Activated naive CD8-positive, alpha-beta T cell treated with anti-CD3 and anti-CD28 coated beads, Interleukin-2, amount 50 U/mL, for 24 hours (primary cell): ENCODE measurements at regions not wholly inside any gene's neighbourhood (a gene's known extent, or its start where the extent isn't known, plus 50 kb on each side); places are given as distances from the start of the nearest gene placed in this dataset.

ENCODE experiments used
- ATAC-seq: fragments of 150-1000 bp; cut with Tn5 transposase; one replicate; pipeline ENCODE4 v1.10.0; 2021
- DNase-seq: peaks from one replicate; pipeline ENCODE4 v3.0.0; 2021
- H3K27ac Mint-ChIP-seq: one replicate; pipeline ENCODE4 v1.8.0; 2021; ENCODE audit warnings: mild to moderate bottlenecking, mixed read lengths
- H3K27me3 Mint-ChIP-seq: one replicate; pipeline ENCODE4 v1.8.0; 2021; ENCODE audit warnings: mixed read lengths
- H3K36me3 Mint-ChIP-seq: one replicate; pipeline ENCODE4 v1.8.0; 2021; ENCODE audit warnings: low read depth, mixed read lengths
- H3K4me1 Mint-ChIP-seq: one replicate; pipeline ENCODE4 v1.8.0; 2021; ENCODE audit warnings: mixed read lengths
- H3K4me3 Mint-ChIP-seq: one replicate; pipeline ENCODE4 v1.8.0; 2021; ENCODE audit warnings: mild to moderate bottlenecking, moderate library complexity, mixed read lengths
- H3K9me3 Mint-ChIP-seq: one replicate; pipeline ENCODE4 v1.8.0; 2021; ENCODE audit warnings: mixed read lengths

GRCh38 chr10:71065659-71066058 is 146.7 kb upstream of the UNC5B start:
- Mint-ChIP-seq H3K36me3 (no peaks in the 10 kb centered on the region), H3K9me3 (no peaks in the 10 kb centered on the region), H3K4me1 (no peaks in the 10 kb centered on the region), H3K27me3 (no peaks in the 10 kb centered on the region), H3K27ac (no peak overlapping the region), H3K4me3 (no peak overlapping the region)
- ATAC-seq (no peak), DNase-seq (no peak)

DNA sequence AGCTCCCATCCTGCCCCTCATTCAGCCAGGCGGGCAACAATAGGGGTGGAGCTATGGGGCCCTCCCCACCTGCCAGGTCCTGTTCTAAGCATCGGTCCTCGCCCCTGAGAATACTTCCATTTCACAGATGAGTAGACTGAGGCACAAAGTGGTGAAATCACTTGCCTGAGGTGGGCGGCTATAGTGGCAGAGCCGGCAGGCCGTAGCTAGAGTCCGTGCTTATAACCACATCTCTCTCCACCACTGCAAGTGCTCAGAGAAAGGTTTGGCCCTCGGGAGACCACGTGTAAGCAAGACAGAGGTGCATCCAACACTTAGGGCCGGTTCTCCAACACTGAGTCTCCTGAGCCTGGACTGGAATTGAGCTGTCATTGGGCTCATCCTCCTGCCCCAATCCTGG is 145.8 kb upstream of the UNC5B start:
- H3K27me3 Mint-ChIP-seq, result no peaks in the 10 kb centered on the region
- H3K36me3 Mint-ChIP-seq, result no peaks in the 10 kb centered on the region
- no peak overlapping the region for H3K27ac Mint-ChIP-seq
- H3K9me3 Mint-ChIP-seq, result no peaks in the 10 kb centered on the region
- DNase-seq, result no peak
- ATAC-seq, result no peak
- no peaks in the 10 kb centered on the region for H3K4me1 Mint-ChIP-seq
- no peak overlapping the region for H3K4me3 Mint-ChIP-seq

- Mint-ChIP-seq H3K27me3 (no peaks in the 10 kb centered on the region), H3K4me3 (no peak overlapping the region), H3K27ac (no peak overlapping the region), H3K9me3 (no peaks in the 10 kb centered on the region), H3K36me3 (no peaks in the 10 kb centered on the region), H3K4me1 (no peaks in the 10 kb centered on the region)
- DNase-seq (no peak), ATAC-seq (no peak)
These were observed 145.2 kb upstream of the UNC5B start for GRCh38 chr10:71067098-71067740.

DNA sequence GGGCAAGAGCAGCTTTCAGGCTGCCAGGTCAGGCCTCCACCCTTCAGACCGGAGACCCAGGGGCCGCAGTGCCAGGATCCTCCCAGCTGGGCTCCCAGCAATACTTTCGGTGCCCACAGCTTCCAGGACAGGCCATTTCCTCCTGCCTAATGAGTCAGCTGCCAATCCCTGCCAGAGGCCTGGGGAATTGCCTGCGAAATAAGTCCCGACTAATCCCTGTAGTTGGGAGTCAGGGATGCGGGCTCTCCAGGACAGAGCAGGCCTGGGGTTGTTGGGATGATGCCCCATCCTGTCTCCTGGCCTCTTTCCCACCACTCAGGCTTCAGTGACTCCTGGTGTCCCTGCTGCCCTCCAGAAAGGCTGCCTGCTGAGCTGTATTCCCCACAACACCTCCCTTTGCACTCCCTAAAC is 143.5 kb upstream of the UNC5B start:
- ATAC-seq, result no peak
- no peaks in the 10 kb centered on the region for H3K36me3 Mint-ChIP-seq
- no peak for DNase-seq
- H3K27me3 Mint-ChIP-seq, result no peaks in the 10 kb centered on the region
- no peaks in the 10 kb centered on the region for H3K9me3 Mint-ChIP-seq
- H3K4me1 Mint-ChIP-seq, result no peaks in the 10 kb centered on the region
- no peak overlapping the region for H3K27ac Mint-ChIP-seq
- H3K4me3 Mint-ChIP-seq, result no peak overlapping the region

GRCh38 chr10:71069909-71070666 is 142.3 kb upstream of the UNC5B start:
- Mint-ChIP-seq H3K36me3 (no peaks in the 10 kb centered on the region), H3K4me3 (no peak overlapping the region), H3K27me3 (no peaks in the 10 kb centered on the region), H3K4me1 (no peaks in the 10 kb centered on the region), H3K27ac (no peak overlapping the region), H3K9me3 (no peaks in the 10 kb centered on the region)
- DNase-seq (no peak), ATAC-seq (no peak)

- ATAC-seq, result no peak
- Mint-ChIP-seq H3K4me1 (no peaks in the 10 kb centered on the region), H3K4me3 (no peak overlapping the region), H3K27me3 (no peaks in the 10 kb centered on the region), H3K36me3 (no peaks in the 10 kb centered on the region), H3K9me3 (no peaks in the 10 kb centered on the region), H3K27ac (no peak overlapping the region)
- no peak for DNase-seq
These were observed 141.6 kb upstream of the UNC5B start for GRCh38 chr10:71070741-71071140.

DNA sequence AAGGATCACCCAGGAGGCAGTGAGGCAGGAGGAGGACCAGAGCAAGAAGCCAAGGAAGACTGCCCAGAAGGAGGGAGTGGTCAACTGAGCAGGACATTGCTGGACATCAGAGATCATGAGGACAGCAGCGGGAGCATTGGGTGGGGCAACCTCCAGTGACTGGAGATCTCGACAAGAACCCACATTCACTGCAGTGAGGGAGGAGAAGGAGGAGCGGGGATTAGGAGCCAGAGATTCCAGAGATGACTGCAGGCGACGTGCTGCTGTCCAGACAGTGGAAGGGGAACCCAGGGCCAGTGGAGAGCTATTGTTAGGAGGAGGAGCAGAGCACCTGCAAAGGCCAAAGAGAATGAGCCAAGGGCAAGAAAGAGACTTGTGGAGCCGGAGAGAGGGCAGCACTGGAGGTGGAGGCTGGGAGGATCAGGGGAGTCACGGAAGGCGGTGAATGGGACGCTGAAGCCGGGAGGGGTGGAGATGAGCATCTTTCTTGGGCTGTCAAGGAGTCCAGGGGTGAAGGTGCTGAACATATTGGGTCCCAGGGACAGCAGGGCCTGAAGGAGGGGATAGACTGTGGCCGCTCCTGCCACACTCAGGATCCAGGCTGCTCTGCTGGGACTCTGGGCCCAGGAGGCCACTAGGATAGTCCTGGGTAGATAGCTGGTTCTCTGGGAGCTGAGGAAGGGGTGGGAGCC is 140.1 kb upstream of the UNC5B start:
- no peak for ATAC-seq
- H3K9me3 Mint-ChIP-seq, result no peaks in the 10 kb centered on the region
- H3K36me3 Mint-ChIP-seq, result no peaks in the 10 kb centered on the region
- no peaks in the 10 kb centered on the region for H3K27me3 Mint-ChIP-seq
- no peak overlapping the region for H3K27ac Mint-ChIP-seq
- DNase-seq, result no peak
- no peak overlapping the region for H3K4me3 Mint-ChIP-seq
- H3K4me1 Mint-ChIP-seq, result no peaks in the 10 kb centered on the region

DNA sequence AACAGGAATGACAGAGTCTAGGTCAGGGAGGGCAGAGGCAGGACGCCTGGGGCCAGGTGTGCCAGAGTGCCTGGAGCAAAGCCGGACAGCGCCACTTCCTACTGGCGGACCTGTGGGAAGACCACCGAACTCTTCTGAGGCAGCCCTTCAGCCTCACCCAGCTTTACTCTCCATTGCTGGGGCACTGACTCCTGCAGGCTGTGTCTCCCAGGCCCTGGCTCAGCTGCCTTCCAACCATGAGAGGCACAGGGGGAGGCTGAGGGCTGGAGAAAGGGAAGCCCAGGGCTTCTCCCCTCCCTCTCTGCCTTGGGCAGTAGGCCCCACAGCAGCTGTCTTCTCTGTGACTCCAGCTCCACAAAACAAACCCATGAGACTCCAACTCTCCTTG is 139.6 kb upstream of the UNC5B start:
- no peaks in the 10 kb centered on the region for H3K4me1 Mint-ChIP-seq

GRCh38 chr10:71073451-71074175 is 138.8 kb upstream of the UNC5B start:
- Mint-ChIP-seq H3K9me3 (no peaks in the 10 kb centered on the region), H3K27ac (no peak overlapping the region), H3K4me1 (no peaks in the 10 kb centered on the region), H3K27me3 (peaks cover under 1% of the 10 kb centered on the region), H3K36me3 (no peaks in the 10 kb centered on the region), H3K4me3 (no peak overlapping the region)
- DNase-seq, result no peak
- no peak for ATAC-seq

More for the DNA sequence above, 139.6 kb upstream of the UNC5B start:
- Mint-ChIP-seq H3K27me3 (no peaks in the 10 kb centered on the region), H3K9me3 (no peaks in the 10 kb centered on the region), H3K27ac (no peak overlapping the region), H3K4me3 (no peak overlapping the region), H3K36me3 (no peaks in the 10 kb centered on the region)
- no peak for ATAC-seq
- no peak for DNase-seq

GRCh38 chr10:71074176-71074755 is 138.1 kb upstream of the UNC5B start:
- ATAC-seq (no peak), DNase-seq (no peak)
- H3K4me3 Mint-ChIP-seq, result no peak overlapping the region
- H3K4me1 Mint-ChIP-seq, result no peaks in the 10 kb centered on the region
- no peaks in the 10 kb centered on the region for H3K9me3 Mint-ChIP-seq
- no peaks in the 10 kb centered on the region for H3K36me3 Mint-ChIP-seq
- H3K27ac Mint-ChIP-seq, result no peak overlapping the region
- H3K27me3 Mint-ChIP-seq, result peaks cover 5% of the 10 kb centered on the region

- no peak overlapping the region for H3K27ac Mint-ChIP-seq
- H3K36me3 Mint-ChIP-seq, result no peaks in the 10 kb centered on the region
- no peaks in the 10 kb centered on the region for H3K9me3 Mint-ChIP-seq
- no peak for DNase-seq
- H3K4me3 Mint-ChIP-seq, result no peak overlapping the region
- ATAC-seq, result no peak
- H3K27me3 Mint-ChIP-seq, result peaks cover 5% of the 10 kb centered on the region
- no peaks in the 10 kb centered on the region for H3K4me1 Mint-ChIP-seq
These were observed 137.1 kb upstream of the UNC5B start for GRCh38 chr10:71075086-71075758.

DNA sequence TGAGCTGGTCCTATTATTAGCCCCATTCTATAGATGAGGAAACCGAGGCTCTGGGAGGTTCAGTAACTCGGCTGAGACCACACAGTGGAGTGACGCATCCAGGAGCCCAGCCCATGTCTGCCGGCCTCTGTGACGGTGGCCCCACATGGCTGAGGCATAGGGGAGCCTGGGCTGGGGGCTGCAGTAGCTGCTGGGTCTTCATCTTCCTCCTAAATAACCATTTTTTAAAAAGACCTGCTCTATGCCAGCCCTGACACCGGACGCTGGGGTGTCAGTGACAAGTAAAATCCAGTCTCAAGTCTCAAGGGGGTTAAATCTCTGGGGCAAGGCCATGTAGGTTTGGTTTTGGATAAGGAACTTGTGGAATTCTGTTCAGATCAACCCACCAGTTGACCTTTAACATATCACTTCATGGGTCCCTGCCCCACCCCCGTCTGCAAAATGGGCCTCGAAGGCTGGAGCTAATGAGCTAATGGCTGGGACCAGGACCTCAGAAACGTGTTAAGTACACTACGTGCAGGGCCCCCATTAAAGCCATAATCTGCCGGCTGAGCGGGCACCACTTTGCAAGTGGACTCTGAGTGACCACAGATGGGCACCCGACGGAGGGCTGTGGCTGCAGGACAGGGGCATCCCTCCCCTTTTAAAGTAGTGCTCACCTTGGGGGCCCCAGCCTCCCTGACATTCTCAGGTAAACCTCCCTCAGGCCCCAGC is 136.5 kb upstream of the UNC5B start:
- H3K27me3 Mint-ChIP-seq, result peaks cover 5% of the 10 kb centered on the region
- DNase-seq, result no peak
- H3K4me1 Mint-ChIP-seq, result no peaks in the 10 kb centered on the region
- no peak overlapping the region for H3K27ac Mint-ChIP-seq
- H3K4me3 Mint-ChIP-seq, result no peak overlapping the region
- no peak for ATAC-seq
- no peaks in the 10 kb centered on the region for H3K9me3 Mint-ChIP-seq
- no peaks in the 10 kb centered on the region for H3K36me3 Mint-ChIP-seq

GRCh38 chr10:71076473-71077142 is 135.8 kb upstream of the UNC5B start:
- no peak overlapping the region for H3K4me3 Mint-ChIP-seq
- H3K36me3 Mint-ChIP-seq, result no peaks in the 10 kb centered on the region
- ATAC-seq (no peak), DNase-seq (no peak)
- H3K27me3 Mint-ChIP-seq, result peaks cover 5% of the 10 kb centered on the region
- H3K4me1 Mint-ChIP-seq, result no peaks in the 10 kb centered on the region
- no peaks in the 10 kb centered on the region for H3K9me3 Mint-ChIP-seq
- H3K27ac Mint-ChIP-seq, result no peak overlapping the region
